Glomerular endothelial cell (primary cell): ENCODE measurements at regions not wholly inside any gene's neighbourhood (a gene's known extent, or its start where the extent isn't known, plus 50 kb on each side); places are given as distances from the start of the nearest gene placed in this dataset.
"Not testable (repeated sequence)": the region's sequence is repeated elsewhere in the genome, so short reads cannot be mapped to it uniquely, and the experiment has no call there.

ENCODE experiments used
- DNase-seq: peaks from one replicate; pipeline ENCODE4 v3.0.0-alpha.2; 2011; ENCODE audit warnings: low read depth, low spot score; ENCODE audit errors: extremely low read depth

DNA sequence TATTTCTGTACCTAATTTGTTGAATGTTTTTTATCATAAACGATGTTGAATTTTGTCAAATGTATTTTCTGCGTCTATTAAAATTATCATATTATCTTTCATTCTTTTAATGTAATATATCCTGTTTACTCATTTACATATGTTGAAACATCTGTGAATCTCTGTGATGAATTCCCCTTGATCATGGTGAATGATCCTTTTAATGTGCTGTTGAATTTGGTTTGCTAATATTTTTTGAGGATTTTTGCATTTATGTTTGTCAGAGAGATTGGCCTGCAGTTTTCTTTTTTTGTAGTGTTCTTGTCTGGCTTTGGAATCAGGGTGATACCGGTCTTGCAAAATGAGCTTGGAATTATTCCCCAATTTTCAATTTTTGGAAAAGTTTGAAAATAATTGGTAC is 569.3 kb upstream of the CCDC179 start:
- no peak for DNase-seq

DNA sequence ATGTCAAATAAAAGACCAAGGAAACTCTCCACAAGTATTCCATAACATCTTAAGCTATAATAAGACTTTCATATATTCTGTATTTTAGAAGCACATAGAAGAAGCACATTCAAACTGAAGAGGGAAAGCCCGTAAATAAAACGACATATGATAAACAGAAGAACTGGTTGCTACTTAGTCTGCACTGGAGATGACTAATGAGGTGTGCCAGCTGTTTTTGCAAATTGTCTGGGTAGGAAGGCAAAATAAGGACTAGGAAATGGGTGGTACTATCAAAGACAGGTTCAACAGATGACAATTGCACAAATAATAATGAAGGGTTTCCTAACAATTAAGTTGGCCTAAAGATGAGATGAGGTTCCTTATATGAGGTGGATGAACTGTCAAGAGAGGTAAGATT is 593.2 kb upstream of the CCDC179 start:
- DNase-seq: no peak

DNA sequence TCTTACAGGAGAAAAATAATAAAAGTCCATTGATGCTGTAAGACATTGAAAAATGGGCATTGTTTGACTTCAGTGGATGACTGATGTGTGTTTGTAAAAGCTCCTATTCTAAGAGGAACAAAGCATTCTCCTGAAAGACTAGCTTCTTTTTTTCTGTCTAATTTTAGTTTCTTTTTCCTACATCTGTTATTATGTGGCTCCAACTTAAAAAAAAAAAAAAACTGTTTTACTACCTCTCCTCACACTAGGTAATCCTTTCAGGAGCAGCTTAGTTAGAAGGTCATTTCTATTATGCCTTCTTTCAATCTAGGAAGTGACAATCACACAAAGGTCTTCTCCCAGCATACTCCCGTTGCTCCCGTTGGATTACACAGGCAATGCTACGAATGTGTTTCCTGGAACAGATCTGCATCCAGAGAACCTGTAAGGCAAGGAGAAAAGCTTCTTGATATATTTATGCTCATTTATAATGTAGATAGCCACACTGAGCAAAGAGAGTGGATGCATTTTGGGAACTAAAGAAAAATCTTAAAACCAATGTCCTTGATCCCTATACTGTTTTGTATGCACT is 595.1 kb upstream of the CCDC179 start:
- no peak for DNase-seq

DNA sequence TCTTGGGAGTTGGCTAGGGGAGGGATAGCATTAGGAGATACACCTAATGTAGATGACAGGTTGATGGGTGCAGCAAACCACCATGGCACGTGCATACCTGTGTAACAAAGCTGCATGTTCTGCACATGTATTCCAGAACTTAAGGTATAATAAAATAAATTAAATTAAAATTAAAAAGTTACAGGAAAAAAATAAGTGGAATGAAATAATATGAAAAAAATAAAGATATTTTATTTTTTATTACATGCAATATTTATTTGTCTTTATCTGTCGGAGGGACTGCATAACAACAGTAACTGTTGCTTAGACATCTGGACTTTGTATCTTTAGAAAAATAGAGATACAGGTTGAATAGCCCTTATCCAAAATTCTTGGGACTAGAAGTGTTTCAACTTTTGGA is 597.4 kb upstream of the CCDC179 start:
- no peak for DNase-seq

DNA sequence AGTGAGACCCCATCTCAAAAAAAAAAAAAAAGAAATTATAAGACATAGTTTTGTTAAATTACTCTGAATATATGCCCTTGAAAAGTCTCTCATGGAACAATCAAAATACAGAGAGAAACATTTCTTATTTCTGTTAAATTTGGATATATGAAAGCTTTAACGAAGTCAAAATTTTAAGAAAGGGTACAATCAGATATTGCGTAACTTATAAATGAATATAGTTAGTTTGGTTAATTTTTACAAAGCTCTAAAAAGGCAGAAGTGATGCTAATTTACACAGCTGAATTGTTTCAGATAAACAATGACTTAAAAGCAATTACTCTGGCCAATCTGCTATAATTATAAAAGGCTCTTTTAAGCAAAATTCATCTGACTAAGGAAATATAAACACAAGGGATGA is 611.6 kb upstream of the CCDC179 start:
- no peak for DNase-seq

DNA sequence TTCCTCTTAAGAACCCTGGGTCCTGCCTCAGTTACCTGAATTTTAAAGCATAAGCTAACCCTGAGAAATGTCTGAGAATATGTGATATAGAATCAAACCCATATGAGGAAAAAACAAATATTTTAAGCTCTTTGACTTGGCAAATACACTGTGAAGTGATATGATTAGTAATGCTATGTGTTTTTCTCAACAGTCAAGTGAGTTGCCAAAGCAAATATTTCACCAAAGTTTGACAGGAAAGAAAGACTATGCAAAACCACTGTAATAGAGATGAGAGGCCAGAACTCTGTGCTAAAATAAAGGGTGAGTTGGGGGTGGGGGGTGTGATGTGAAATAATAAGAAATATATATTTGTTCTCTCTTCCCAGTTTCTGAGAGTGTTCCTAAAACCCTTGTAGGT is 613.5 kb upstream of the CCDC179 start:
- no peak for DNase-seq

DNA sequence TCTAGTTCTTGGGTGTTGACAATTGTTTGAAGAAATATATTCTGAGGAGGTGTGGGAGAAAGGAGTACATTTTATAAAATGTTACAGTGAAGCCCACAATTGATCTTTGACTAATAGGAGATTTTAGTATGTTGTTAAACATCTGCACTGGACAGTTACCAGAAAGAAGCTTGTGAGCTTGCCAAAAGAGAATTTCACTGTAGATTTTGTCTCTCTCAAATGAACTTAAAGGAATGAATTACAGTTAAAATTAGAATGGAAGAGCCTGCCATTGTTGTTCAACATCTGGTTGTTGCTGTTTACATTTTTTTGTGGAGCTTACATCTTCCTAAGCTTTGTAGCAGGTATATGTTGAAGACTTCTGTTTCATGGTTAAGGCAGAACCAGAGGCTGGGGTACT is 620.5 kb upstream of the CCDC179 start:
- no peak for DNase-seq

DNA sequence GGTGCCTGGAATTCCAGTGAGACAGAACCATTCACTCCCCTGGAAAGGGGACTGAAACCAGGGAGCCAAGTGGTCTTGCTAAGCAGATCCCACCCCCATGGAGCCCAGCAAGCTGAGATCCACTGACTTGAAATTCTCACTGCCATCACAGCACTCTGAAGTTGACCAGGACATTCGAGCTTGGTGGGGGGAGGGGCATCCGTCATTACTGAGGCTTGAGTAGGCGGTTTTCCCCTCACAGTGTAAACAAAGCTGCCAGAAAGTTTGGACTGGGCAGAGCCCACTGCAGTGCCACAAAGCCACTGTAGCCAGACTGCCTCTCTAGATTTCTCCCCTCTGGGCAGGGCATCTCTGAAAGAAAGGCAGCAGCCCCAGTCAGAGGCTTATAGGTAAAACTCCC is 623.9 kb upstream of the CCDC179 start:
- DNase-seq: not testable (repeated sequence)

DNA sequence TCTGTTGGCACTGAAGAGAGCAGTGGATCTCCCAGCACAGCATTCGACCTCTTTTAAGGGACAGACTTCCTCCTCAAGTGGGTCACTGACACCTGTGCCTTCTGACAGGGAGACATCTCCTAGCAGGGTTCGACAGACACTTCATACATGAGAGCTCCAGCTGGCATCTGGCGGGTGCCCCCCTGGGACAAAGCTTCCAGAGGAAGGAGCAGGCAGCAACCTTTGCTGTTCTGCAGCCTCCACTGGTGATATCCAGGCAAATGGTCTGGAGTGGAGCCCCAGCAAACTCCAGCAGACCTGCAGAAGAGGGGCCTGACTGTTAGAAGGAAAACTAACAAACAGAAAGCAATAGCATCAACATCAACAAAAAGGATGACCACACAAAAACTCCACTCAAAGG is 624.3 kb upstream of the CCDC179 start:
- not testable (repeated sequence) for DNase-seq

DNA sequence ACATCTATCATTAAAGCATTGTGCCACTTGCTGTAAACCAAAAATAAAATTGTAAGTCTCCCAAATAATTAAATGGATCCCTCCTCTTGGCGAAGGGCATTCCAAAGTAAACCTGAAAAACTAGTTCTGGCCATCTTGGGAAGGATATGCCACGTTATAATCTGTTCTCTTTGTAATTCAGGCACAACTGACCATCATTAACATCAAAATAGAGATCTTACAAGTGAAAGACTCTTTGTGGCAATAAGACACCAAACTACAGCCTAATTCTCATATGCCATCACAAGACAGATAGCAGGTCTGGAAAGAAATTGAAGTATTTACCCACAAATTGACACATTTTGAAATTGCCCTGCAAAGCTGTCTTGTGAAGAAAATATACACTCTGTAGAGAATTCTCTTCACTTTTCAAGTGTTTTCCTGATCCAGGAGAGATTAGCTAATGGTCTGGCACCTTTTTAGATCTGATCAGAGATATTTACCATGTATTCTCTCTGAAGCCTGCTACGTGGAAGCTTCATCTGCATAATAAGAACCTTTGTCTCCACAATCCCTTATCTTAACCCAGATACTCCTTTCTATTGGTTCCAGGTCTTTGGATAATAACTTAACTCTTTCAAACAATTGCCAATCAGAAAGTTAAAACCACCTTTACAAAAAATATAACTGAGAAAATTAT is 630.4 kb upstream of the CCDC179 start:
- DNase-seq: no peak

DNA sequence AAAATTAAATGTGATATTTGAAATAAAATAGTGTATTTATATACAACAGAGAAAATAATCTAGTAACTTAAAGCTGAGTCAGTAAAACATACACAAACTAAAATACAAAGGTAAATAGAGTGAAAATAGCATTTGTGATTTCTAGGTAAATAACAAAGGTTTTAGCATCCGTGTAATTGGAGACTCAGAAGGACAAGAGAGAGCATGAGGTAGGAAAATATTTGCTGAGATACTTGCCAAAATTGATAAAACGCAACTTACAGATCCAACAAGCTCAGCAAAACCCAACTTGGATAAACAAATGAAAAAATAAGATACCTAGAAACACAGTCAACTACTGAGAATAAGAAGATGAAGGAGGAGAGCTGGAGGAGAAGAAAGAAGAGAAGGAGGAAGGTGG is 634.7 kb upstream of the CCDC179 start:
- no peak for DNase-seq

DNA sequence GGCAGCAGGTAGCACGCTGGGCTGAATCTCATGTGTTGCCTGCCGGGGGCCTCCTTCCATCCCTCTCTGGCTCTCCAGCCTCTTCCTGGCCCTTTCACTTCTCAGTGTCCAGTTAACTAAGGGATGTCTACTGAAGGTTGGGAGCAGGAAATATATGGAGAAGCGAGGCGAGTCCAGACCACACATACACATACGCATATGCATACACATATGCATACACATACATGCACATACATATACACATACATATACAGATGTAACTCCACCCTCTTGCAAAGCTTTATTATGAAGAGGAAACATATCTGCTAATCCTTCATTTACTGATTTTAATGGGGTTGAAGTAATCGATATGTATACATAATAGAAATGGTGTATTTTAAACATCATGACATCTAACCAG is 636.1 kb upstream of the CCDC179 start:
- DNase-seq: no peak

DNA sequence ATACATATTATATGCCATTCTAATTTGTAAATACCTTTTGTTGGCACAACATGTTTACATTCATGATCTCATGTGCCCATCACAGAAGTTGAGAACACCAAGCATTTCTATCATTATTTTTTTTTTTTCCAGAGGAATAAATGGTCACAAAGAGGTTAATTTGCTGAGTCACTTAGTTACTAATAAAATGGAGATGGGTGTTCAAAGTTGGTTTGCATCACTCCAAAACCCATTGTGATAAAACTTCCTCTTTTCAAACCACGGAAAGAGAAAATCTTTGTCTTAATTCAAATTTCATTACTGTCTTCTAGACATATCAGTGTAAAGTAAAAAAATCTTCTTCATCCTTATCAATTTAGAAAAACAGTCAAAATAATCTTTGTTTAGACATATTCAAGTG is 636.8 kb upstream of the CCDC179 start:
- no peak for DNase-seq

DNA sequence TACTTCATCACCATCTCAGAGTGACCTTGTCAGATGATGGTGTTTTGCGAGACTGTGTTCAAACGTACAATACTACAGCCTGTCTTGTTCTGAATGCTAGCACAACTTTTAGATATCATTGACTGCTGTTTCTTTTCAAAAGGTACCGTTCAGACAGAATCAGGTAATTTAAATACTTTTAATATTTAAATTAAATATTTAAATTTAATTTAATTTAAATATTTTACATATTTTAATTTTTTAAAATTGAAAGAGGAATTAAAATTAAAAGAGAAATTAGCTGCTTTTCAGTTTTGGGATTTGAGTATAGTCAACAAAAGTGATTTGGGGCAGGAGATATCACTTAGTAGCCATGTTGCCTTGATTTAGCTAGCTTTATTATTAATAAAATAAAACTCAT is 642.1 kb upstream of the CCDC179 start:
- DNase-seq: no peak

DNA sequence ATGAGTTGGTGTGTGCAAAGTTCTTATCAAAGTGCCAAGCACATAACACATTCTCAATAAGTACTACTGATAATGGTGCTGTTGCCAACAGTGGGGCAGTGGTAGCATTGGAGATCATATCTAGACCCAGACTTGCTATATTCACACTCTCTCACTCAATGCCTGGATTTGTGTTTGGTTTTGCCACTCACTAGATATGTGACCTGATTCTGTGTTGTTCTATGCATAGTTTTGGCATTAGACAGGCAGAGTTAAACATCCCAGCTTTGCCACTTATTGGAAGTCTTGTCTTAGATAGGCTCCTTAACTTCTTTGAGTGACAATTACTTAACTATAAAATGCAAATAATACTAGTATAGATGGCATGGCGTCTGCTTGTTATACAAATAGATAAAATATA is 642.6 kb upstream of the CCDC179 start:
- DNase-seq: no peak

DNA sequence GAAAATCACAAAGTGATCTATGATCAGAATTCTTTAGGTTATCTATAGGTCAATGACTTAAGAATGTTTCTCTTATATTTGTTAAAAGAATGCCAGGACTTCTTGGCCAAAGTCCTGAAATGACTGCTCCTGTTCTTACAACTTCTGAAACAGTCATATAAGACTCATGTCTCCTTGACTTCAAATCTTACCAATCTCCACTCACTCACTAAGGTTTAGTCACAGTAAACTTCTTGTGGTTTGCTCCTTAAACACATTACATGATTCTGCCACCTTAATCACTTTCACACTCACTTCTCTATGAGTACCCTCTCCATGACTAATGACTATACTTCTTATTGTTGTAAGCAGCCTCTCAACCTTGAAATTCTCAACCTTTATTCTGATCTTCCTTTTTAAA is 648.7 kb upstream of the CCDC179 start:
- DNase-seq: no peak

DNA sequence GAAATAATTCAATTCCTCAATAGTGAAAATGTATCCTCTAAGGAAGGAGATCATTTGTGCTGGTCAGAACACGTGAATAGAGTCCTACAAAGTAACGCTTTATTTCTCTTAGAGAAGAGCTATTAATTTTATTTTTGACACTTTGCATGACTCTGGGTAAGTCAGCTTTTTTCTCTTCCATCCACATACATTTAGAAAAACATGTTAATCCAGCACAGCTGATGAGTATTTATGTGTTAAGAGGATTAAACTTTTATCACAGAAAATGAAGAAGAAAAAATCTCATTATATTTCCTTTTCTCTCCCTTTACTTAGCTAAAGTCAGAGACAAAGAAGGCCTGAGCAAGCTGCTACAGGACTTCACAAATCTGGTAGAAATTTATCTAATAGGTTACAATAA is 649.5 kb upstream of the CCDC179 start:
- no peak for DNase-seq

DNA sequence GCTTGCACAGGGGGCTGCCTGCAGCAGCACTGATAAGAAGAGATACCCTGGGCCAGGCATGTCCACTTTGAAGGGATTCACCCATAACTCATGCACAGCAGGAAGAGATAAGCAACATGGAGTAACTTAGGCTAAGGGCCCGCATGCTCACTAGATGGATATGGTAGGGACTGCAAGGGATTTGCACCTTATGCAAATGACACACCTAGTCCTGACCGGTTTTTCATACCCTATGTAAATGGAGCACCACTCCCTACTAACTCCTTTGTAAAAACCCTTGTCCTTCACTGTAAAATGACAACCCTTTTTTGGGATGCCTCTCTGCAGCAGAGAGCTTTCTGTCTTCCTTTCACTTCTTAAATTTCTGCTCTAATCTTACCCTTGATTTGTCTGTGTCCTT is 658.9 kb upstream of the CCDC179 start:
- no peak for DNase-seq

DNA sequence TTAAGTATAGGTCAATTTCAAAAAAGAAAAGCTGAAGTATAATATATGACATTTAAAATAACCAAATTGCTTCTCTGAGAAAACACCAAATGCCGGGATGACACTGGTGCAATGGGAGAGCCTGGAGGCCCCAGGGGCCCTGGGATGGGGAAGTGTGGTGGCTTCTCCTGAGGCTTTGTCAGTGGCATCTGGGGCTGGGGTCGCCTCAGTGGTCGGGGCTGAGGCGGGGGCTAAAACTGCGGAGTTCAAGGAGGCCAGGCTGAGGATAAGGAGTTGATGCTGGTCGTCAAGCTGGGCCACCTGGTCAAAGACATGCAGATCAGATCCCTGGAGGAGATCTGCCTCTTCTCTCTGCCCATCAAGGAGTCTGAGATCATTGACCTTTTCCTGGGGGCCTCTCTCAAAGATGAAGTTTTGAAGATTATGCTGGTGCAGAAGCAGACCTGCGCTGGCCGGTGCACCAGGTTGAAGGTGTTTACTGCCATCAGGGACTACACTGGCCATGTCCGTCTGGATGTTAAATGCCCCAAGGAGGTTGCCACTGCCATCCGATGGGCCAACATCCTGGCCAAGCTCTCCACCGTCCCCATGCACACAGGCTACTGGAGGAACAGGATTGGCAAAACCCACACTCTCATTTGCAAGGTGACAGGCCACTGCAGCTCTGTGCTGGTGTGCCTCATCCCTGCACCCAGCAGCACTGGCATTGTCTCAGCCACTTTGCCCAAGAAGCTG is 660.1 kb upstream of the CCDC179 start:
- DNase-seq: no peak

DNA sequence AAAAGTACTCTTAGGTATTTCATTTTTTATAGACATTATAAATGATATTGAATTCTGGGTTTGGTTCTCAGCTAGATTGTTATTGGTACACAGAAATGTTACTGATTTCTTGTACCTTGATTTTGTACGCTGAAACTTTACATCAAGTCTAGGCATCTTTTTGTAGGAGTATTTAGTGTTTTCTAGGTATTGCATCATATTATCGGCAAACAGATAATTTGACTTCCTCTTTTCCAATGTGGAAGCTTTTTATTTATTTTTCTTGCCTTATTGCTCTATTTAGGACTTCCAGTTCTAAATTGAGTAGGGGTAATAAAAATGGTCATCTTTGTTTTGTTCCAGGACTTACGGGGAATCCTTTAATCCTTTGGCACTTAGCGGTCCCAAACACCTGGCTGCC is 676.6 kb upstream of the CCDC179 start:
- no peak for DNase-seq

DNA sequence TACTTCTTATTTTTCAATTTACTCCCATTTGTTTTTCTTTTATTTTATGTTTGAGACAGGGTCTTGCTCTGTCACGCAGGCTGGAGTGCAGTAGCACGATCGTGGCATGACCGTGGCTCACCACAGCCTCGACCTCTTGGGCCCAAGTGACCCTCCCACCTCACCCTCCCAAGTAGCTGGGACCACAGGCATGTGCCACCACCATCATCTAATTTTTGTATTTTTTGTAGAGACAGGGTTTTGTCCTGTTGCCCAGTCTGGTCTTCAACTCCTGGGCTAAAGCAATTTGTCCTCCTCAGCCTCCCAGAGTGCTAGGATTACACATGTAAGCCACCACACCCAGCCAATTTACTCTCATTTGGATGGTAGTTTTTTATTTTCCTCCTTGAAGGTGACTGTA is 679.3 kb upstream of the CCDC179 start:
- DNase-seq: no peak

DNA sequence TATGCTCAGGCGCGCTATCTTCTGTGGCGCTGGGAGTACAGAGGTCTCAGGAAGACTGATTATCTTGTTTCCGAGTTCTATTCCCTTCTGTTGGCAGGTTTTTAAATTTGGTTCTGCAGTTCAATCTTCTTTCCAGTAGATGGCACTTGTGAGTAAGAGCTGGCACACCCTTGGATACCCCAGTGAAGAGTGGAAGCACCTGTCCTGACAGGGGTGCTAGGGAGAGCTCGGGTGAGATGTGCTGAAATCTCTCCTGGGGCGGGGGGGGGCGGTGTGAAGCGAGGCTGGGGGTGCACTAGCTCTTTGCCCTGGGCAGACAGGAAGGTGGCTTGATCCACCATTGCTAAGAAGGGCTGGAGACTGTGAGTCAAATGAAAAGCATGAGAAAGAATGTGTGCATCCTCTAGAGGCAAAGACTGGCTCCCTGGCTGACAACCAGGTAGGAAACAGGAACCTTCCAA is 679.9 kb upstream of the CCDC179 start:
- DNase-seq: peak; percentile 10
